ENCODE measurements at regions not wholly inside any gene's neighbourhood (a gene's known extent, or its start where the extent isn't known, plus 50 kb on each side); places are given as distances from the start of the nearest gene placed in this dataset.

- no peak for DNase-seq
Measured at GRCh38 chr12:98227162-98227561, 288.2 kb upstream of the TMPO start.

GRCh38 chr12:98228683-98229539 is 286.5 kb upstream of the TMPO start:
- DNase-seq = no peak

- DNase-seq = no peak
Measured at GRCh38 chr12:98229540-98229924, 285.9 kb upstream of the TMPO start.

GRCh38 chr12:98232753-98233390 is 282.5 kb upstream of the TMPO start:
- no peak for DNase-seq

- DNase-seq = no peak
Measured at GRCh38 chr12:98235301-98235700, 280.1 kb upstream of the TMPO start.

- no peak for DNase-seq
Measured at GRCh38 chr12:98238515-98239130, 276.8 kb upstream of the TMPO start.

- no peak for DNase-seq
Measured at GRCh38 chr12:98243190-98243589, 272.2 kb upstream of the TMPO start.

- no peak for DNase-seq
Measured at GRCh38 chr12:98244136-98244535, 271.3 kb upstream of the TMPO start.

- no peak for DNase-seq
Measured at GRCh38 chr12:98253207-98254037, 262.0 kb upstream of the TMPO start.

GRCh38 chr12:98256830-98257229 is 258.6 kb upstream of the TMPO start:
- no peak for DNase-seq

- DNase-seq = no peak
Measured at GRCh38 chr12:98259693-98260092, 255.7 kb upstream of the TMPO start.

- no peak for DNase-seq
Measured at GRCh38 chr12:98260276-98260675, 255.1 kb upstream of the TMPO start.

- no peak for DNase-seq
Measured at GRCh38 chr12:98262902-98263301, 252.5 kb upstream of the TMPO start.

- DNase-seq = no peak
Measured at GRCh38 chr12:98274430-98275130, 240.8 kb upstream of the TMPO start.

- DNase-seq = no peak
Measured at GRCh38 chr12:98275131-98275475, 240.3 kb upstream of the TMPO start.

- no peak for DNase-seq
Measured at GRCh38 chr12:98280152-98280551, 235.2 kb upstream of the TMPO start.

GRCh38 chr12:98280621-98281020 is 234.8 kb upstream of the TMPO start:
- DNase-seq = no peak

GRCh38 chr12:98291828-98292227 is 223.6 kb upstream of the TMPO start:
- no peak for DNase-seq

GRCh38 chr12:98294051-98294805 is 221.2 kb upstream of the TMPO start:
- no peak for DNase-seq

- DNase-seq = no peak
Measured at GRCh38 chr12:98295681-98296080, 219.7 kb upstream of the TMPO start.

GRCh38 chr12:98296462-98297079 is 218.8 kb upstream of the TMPO start:
- no peak for DNase-seq
